Natural killer cell (primary cell): ENCODE measurements at regions not wholly inside any gene's neighbourhood (a gene's known extent, or its start where the extent isn't known, plus 50 kb on each side); places are given as distances from the start of the nearest gene placed in this dataset.

Experiments
- ATAC-seq, 3 donors: fragments of 150-1000 bp in 2 of 3; fragments of 200-7000 bp in 1 of 3; cut with Tn5 transposase; 1 replicate in 1 of 3; 2 replicates in 2 of 3; pipeline ENCODE4 v1.10.0; 2021; ENCODE audit warnings: mild to moderate bottlenecking in 2 of 3, moderate library complexity in 2 of 3
- DNase-seq, 2 donors: peaks; one replicate each; pipeline versions ENCODE4 v3.0.0 to v3.0.0-alpha.2; 2013 to 2021; ENCODE audit warnings: mixed read lengths in 1 of 2
- H3K27ac ChIP-seq: one replicate; pipeline ENCODE4 v1.5.1; 2013; ENCODE audit warnings: mild to moderate bottlenecking, low read length
- H3K27me3 ChIP-seq: one replicate; pipeline ENCODE4 v1.6.1; 2013; ENCODE audit warnings: low read length; ENCODE audit not compliant: control insufficient read depth, insufficient read depth
- H3K36me3 ChIP-seq: one replicate; pipeline ENCODE4 v1.6.1; 2013; ENCODE audit warnings: low read length; ENCODE audit not compliant: control insufficient read depth, insufficient read depth
- H3K4me1 ChIP-seq: one replicate; pipeline ENCODE4 v1.6.1; 2013; ENCODE audit warnings: low read length; ENCODE audit not compliant: control insufficient read depth, insufficient read depth
- H3K4me3 ChIP-seq: one replicate; pipeline ENCODE4 v1.5.1; 2013; ENCODE audit warnings: low read length
- H3K9me3 ChIP-seq: one replicate; pipeline ENCODE4 v1.6.1; 2013; ENCODE audit warnings: low read length; ENCODE audit not compliant: control insufficient read depth, insufficient read depth
- H3K27ac Mint-ChIP-seq, 2 donors: one replicate each; pipeline ENCODE4 v1.8.0; 2022; ENCODE audit warnings: mild to moderate bottlenecking in 2 of 2, mixed read lengths in 2 of 2, moderate library complexity in 1 of 2
- H3K27me3 Mint-ChIP-seq, 2 donors: one replicate each; pipeline ENCODE4 v1.8.0; 2022; ENCODE audit warnings: low read depth in 2 of 2, mixed read lengths in 2 of 2
- H3K36me3 Mint-ChIP-seq: one replicate; pipeline ENCODE4 v1.8.0; 2022; ENCODE audit warnings: mixed read lengths
- H3K4me1 Mint-ChIP-seq, 2 donors: one replicate each; pipeline ENCODE4 v1.8.0; 2022; ENCODE audit warnings: mixed read lengths in 2 of 2
- H3K4me3 Mint-ChIP-seq: one replicate; pipeline ENCODE4 v1.8.0; 2022; ENCODE audit warnings: mild to moderate bottlenecking, moderate library complexity, mixed read lengths
- H3K9me3 Mint-ChIP-seq, 2 donors: one replicate each; pipeline ENCODE4 v1.8.0; 2022; ENCODE audit warnings: mixed read lengths in 2 of 2
- WGBS: methylation state at CpG from one replicate; pipeline ENCODE4 v1.1.7; 2013; ENCODE audit warnings: missing lambda C conversion rate; ENCODE audit not compliant: insufficient coverage; 5-methylcytosine and 5-hydroxymethylcytosine counted together
- intact Hi-C: fragments of 100-400 bp; cut with micrococcal nuclease; formaldehyde crosslinking; loops from one replicate; pipeline ENCODE4 v1.14.2; 2022
- TF ChIP-seq, protein P1 (sequence below): fragments of 200-600 bp; IDR thresholded peaks from one replicate; pipeline ENCODE4 v1.8.0; 2022; ENCODE audit warnings: antibody characterized with exemption

DNA sequence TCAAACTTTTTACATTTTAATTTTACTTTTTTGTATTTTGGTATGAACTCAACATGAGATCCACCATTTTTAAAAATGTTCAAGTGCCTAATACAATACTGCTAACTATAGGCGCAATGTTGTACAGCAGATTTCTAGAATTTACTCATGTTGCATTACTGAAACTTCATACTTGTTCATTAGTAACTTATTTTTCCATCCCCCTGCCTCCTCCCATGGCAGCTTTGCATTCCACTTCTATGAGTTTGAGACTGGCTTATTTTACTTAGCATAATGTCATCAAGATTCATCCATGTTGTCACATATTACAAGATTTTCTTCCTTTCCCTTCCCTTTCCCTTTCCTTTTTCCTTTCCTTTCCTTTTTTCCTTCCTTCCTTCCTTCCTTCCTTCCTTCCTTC is 825.9 kb downstream of the SLC16A7 start:
- no peaks in the 10 kb centered on the region for H3K36me3 Mint-ChIP-seq
- H3K27me3 Mint-ChIP-seq, result no peaks in the 10 kb centered on the region
- Histone ChIP-seq H3K36me3 (no peaks in the 10 kb centered on the region), H3K9me3 (no peaks in the 10 kb centered on the region), H3K4me3 (no peak overlapping the region), H3K4me1 (no peaks in the 10 kb centered on the region), H3K27me3 (no peaks in the 10 kb centered on the region), H3K27ac (no peak overlapping the region)
- TF ChIP-seq, protein P1, sequence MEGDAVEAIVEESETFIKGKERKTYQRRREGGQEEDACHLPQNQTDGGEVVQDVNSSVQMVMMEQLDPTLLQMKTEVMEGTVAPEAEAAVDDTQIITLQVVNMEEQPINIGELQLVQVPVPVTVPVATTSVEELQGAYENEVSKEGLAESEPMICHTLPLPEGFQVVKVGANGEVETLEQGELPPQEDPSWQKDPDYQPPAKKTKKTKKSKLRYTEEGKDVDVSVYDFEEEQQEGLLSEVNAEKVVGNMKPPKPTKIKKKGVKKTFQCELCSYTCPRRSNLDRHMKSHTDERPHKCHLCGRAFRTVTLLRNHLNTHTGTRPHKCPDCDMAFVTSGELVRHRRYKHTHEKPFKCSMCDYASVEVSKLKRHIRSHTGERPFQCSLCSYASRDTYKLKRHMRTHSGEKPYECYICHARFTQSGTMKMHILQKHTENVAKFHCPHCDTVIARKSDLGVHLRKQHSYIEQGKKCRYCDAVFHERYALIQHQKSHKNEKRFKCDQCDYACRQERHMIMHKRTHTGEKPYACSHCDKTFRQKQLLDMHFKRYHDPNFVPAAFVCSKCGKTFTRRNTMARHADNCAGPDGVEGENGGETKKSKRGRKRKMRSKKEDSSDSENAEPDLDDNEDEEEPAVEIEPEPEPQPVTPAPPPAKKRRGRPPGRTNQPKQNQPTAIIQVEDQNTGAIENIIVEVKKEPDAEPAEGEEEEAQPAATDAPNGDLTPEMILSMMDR, result no peak
- WGBS, result 95% methylated on average over 1 of the region's 1 CpG
- DNase-seq, result no peak
- no peak for ATAC-seq
- no peak overlapping the region for H3K27ac Mint-ChIP-seq
- peaks cover 10 to 17% of the 10 kb centered on the region in 2 donors for H3K9me3 Mint-ChIP-seq
- intact Hi-C loops, result no loop called here
- H3K4me3 Mint-ChIP-seq, result no peak overlapping the region
- H3K4me1 Mint-ChIP-seq, result no peaks in the 10 kb centered on the region

DNA sequence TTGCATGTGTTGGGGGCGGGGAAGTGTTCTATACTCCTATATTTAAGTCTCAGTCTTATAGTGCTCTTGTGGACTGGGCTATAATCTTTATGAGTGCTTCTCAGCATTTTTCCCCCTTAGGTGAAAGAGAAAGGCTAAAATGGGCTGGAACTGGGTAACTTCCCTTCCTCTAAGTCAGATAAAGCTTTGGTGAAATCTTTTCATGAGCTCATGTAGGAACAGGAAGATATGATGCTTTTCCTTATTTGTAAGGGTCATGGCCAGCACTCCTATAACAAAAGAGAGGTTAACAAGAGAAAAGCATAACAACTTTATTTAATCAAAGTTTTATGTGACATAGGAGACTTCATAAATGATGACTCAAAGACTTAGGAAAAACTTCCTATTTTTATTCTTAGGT is 841.5 kb downstream of the SLC16A7 start:
- Histone ChIP-seq H3K9me3 (peaks cover 11% of the 10 kb centered on the region), H3K27ac (no peak overlapping the region), H3K36me3 (no peaks in the 10 kb centered on the region), H3K27me3 (no peaks in the 10 kb centered on the region), H3K4me1 (no peaks in the 10 kb centered on the region), H3K4me3 (no peak overlapping the region)
- Mint-ChIP-seq H3K36me3 (no peaks in the 10 kb centered on the region), H3K9me3 (peaks cover 10 to 22% of the 10 kb centered on the region in 2 donors), H3K27ac (no peak overlapping the region), H3K4me3 (no peak overlapping the region), H3K4me1 (no peaks in the 10 kb centered on the region), H3K27me3 (no peaks in the 10 kb centered on the region)
- no CpG with 5 or more reads among the region's 1 CpG for WGBS
- TF ChIP-seq, protein P1, result no peak
- DNase-seq (no peak), ATAC-seq (no peak)
- intact Hi-C loops, result no loop called here

DNA sequence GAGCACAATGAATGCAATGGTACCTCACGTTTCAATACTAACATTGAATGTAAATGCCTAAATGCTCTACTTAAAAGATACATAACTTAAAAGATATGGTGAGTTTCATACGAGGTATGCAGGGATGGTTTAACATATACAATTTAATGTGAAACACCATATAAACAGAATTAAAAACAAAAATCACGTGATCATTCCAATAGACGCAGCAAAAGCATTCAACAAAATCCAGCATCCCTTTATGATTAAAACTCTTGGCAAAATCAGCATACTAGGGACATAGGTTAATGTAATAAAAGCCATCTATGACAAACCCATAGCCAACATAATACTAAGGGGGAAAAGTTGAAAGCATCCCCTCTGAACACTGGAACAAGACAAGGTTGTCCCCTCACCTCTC is 845.7 kb downstream of the SLC16A7 start:
- Histone ChIP-seq H3K36me3 (no peaks in the 10 kb centered on the region), H3K27me3 (no peaks in the 10 kb centered on the region), H3K27ac (no peak overlapping the region), H3K4me3 (no peak overlapping the region), H3K4me1 (no peaks in the 10 kb centered on the region), H3K9me3 (peaks cover 14% of the 10 kb centered on the region)
- Mint-ChIP-seq H3K4me3 (no peak overlapping the region), H3K27ac (no peak overlapping the region), H3K36me3 (no peaks in the 10 kb centered on the region), H3K4me1 (no peaks in the 10 kb centered on the region), H3K27me3 (no peaks in the 10 kb centered on the region), H3K9me3 (peaks cover 12 to 22% of the 10 kb centered on the region in 2 donors)
- no peak for ATAC-seq
- TF ChIP-seq, protein P1, result no peak
- intact Hi-C loops, result no loop called here
- no peak for DNase-seq
- WGBS, result 75% methylated on average over 2 of the region's 4 CpGs

DNA sequence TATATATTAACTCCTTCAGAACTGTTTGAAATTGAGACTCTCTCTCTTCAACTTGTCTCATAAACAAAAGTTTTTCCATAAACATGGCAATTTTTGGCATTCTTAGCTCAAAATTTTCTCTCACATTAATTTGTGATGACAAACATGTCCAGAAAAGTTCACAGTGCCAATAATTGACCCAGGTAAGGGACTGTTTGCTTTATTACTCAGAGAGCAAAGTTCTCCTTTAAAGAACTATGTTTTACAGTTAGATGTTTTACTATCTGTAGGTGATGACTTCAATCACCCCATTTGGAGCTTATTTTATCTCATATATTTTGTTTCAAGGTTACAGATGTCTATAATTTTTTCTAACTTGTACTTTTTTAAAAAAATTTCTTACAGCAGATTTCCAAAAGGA is 855.6 kb downstream of the SLC16A7 start:
- Mint-ChIP-seq H3K9me3 (peaks cover 17 to 30% of the 10 kb centered on the region in 2 donors), H3K4me1 (no peaks in the 10 kb centered on the region), H3K36me3 (peaks cover 6% of the 10 kb centered on the region), H3K27me3 (no peaks in the 10 kb centered on the region), H3K27ac (no peak overlapping the region), H3K4me3 (no peak overlapping the region)
- Histone ChIP-seq H3K4me3 (no peak overlapping the region), H3K27me3 (no peaks in the 10 kb centered on the region), H3K36me3 (no peaks in the 10 kb centered on the region), H3K9me3 (no peaks in the 10 kb centered on the region), H3K27ac (no peak overlapping the region), H3K4me1 (no peaks in the 10 kb centered on the region)
- TF ChIP-seq, protein P1, result no peak
- ATAC-seq (no peak), DNase-seq (no peak)
- intact Hi-C loops, result no loop called here
